ENCODE measurements at regions not wholly inside any gene's neighbourhood (a gene's known extent, or its start where the extent isn't known, plus 50 kb on each side); places are given as distances from the start of the nearest gene placed in this dataset.
A peak's percentile ranks its signal among the peaks of the same experiment; 100 is the strongest.

DNA sequence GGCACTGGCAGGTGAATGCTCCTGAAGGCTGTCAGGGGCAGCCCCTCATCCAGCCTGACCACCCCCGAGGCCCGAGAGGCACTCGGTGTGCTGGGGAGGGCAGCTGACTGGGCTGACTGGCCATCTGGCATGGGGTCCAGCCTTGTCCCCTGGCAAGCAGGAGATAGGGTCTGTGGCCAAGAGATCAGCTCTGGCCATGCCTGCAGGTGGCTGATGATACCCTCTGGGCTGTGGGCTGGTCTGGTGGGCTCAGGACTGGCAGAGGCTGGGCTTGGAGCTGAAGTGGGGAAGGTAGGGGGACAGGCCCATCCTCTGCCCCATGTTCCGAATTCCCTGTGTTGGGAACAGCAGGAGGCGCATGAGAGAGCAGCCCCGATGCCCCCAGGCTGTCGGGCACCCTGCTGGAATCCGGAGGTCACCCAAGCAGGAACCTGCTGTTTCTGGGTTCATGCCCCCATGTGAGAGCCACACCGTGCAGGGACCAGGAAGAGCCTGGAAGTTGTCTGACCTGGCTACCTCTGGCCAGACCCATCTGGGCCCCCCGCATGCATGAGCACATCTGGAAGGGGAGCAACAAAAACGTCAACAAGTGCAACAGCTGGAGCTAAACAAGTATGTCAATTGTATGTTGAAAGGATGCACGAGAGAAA lies 527.0 kb downstream of the TBC1D22A start:
- no peak overlapping the region for H3K27ac ChIP-seq
- H3K27me3 ChIP-seq, result peaks cover 0 to 19% (median 0%) of the 10 kb centered on the region in 3 donors
- no peaks in the 10 kb centered on the region for H3K36me3 ChIP-seq
- no peaks in the 10 kb centered on the region for H3K9me3 ChIP-seq
- 78 to 82% methylated on average over 12 of the region's 12 CpGs for WGBS, 2 donors
- intact Hi-C loops (cut with DNase I), result loop anchor here (10.0 kb wide), 2 partner anchors 55 to 995 kb away; no protein-coding TSS in a partner anchor
- no peak overlapping the region for H3K4me3 ChIP-seq
- TF ChIP-seq, protein P1, sequence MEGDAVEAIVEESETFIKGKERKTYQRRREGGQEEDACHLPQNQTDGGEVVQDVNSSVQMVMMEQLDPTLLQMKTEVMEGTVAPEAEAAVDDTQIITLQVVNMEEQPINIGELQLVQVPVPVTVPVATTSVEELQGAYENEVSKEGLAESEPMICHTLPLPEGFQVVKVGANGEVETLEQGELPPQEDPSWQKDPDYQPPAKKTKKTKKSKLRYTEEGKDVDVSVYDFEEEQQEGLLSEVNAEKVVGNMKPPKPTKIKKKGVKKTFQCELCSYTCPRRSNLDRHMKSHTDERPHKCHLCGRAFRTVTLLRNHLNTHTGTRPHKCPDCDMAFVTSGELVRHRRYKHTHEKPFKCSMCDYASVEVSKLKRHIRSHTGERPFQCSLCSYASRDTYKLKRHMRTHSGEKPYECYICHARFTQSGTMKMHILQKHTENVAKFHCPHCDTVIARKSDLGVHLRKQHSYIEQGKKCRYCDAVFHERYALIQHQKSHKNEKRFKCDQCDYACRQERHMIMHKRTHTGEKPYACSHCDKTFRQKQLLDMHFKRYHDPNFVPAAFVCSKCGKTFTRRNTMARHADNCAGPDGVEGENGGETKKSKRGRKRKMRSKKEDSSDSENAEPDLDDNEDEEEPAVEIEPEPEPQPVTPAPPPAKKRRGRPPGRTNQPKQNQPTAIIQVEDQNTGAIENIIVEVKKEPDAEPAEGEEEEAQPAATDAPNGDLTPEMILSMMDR (IDR thresholded peaks at IDR 0.05), result no peak
- no peak for TF ChIP-seq POLR2AphosphoS5 (IDR thresholded peaks at IDR 0.05)
- no peak for TF ChIP-seq POLR2A (IDR thresholded peaks at IDR 0.05)
- DNase-seq, result peak; percentile 36
- no peaks in the 10 kb centered on the region for H3K4me1 ChIP-seq

GRCh38 chr22:47288680-47289079 lies 526.2 kb downstream of the TBC1D22A start:
- no peak for TF ChIP-seq POLR2A (IDR thresholded peaks at IDR 0.05)
- TF ChIP-seq, protein P1 (IDR thresholded peaks at IDR 0.05), result no peak
- no peak for TF ChIP-seq EP300 (IDR thresholded peaks at IDR 0.05)
- TF ChIP-seq POLR2AphosphoS5 (IDR thresholded peaks at IDR 0.05), result no peak
- no peak overlapping the region for H3K4me3 ChIP-seq
- H3K36me3 ChIP-seq, result no peaks in the 10 kb centered on the region
- 76 to 79% methylated on average over 8 of the region's 8 CpGs for WGBS, 2 donors
- intact Hi-C loops (cut with DNase I), result loop anchor here (10.0 kb wide), 2 partner anchors 56 to 996 kb away; no protein-coding TSS in a partner anchor
- H3K27ac ChIP-seq, result no peak overlapping the region
- H3K9me3 ChIP-seq, result no peaks in the 10 kb centered on the region
- peak; percentile 35 for DNase-seq
- peaks cover 0 to 19% (median 0%) of the 10 kb centered on the region in 3 donors for H3K27me3 ChIP-seq
- no peaks in the 10 kb centered on the region for H3K4me1 ChIP-seq

DNA sequence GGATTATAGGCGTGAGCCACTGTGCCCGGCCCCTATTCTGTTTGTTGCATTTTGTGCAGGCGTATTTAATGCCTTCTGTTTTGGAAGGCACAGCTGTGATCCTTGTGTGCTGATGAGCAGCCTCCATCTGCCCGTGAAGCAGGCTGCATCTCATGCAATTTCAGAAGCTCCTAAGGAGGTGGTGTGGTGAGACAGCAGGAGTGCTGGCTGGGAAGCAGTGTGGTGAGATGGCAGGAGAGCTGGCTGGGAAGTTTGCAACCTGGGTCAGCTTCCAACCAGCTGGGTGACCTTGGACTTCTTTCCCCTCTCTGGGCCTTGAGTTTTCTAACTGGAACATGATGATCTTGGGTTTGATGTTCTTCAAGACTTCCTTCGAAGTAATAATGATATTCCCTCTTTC lies 525.1 kb downstream of the TBC1D22A start:
- Histone ChIP-seq H3K36me3 (no peaks in the 10 kb centered on the region), H3K9me3 (no peaks in the 10 kb centered on the region), H3K27me3 (peaks cover 0 to 19% (median 0%) of the 10 kb centered on the region in 3 donors), H3K4me1 (no peaks in the 10 kb centered on the region), H3K4me3 (no peak overlapping the region), H3K27ac (no peak overlapping the region)
- no peak for TF ChIP-seq POLR2A (IDR thresholded peaks at IDR 0.05)
- TF ChIP-seq POLR2AphosphoS5 (IDR thresholded peaks at IDR 0.05), result no peak
- TF ChIP-seq, protein P1 (IDR thresholded peaks at IDR 0.05), result no peak
- no peak for TF ChIP-seq EP300 (IDR thresholded peaks at IDR 0.05)
- peak; percentile 45 for DNase-seq
- WGBS, 2 donors, result 77 to 84% methylated on average over 5 of the region's 5 CpGs
- intact Hi-C loops (cut with DNase I), result loop anchor here (10.0 kb wide), 2 partner anchors 57 to 997 kb away; no protein-coding TSS in a partner anchor

GRCh38 chr22:47286590-47286989 lies 524.1 kb downstream of the TBC1D22A start:
- Histone ChIP-seq H3K36me3 (no peaks in the 10 kb centered on the region), H3K4me3 (no peak overlapping the region), H3K9me3 (no peaks in the 10 kb centered on the region), H3K27ac (no peak overlapping the region), H3K4me1 (no peaks in the 10 kb centered on the region), H3K27me3 (peaks cover 0 to 19% (median 0%) of the 10 kb centered on the region in 3 donors)
- 62 to 71% methylated on average over 7 of the region's 7 CpGs for WGBS, 2 donors
- DNase-seq, result peak; percentile 46
- TF ChIP-seq, protein P1 (IDR thresholded peaks at IDR 0.05), result no peak
- TF ChIP-seq POLR2AphosphoS5 (IDR thresholded peaks at IDR 0.05), result no peak
- TF ChIP-seq POLR2A (IDR thresholded peaks at IDR 0.05), result no peak
- no peak for TF ChIP-seq EP300 (IDR thresholded peaks at IDR 0.05)
- intact Hi-C loops (cut with DNase I), result loop anchor here (10.0 kb wide), 2 partner anchors 58 to 998 kb away; no protein-coding TSS in a partner anchor
